HG03342 (cell line): ENCODE measurements at regions not wholly inside any gene's neighbourhood (a gene's known extent, or its start where the extent isn't known, plus 50 kb on each side); places are given as distances from the start of the nearest gene placed in this dataset.

Experiments
- ATAC-seq: cut with Tn5 transposase; IDR thresholded peaks from one replicate; pipeline ENCODE4 v1.9.1; 2021; ENCODE audit warnings: mild to moderate bottlenecking, moderate library complexity; ENCODE audit not compliant: unreplicated experiment

GRCh38 chr17:33473061-33473460, 180.0 kb upstream of the ASIC2 start:
- ATAC-seq: no peak

DNA sequence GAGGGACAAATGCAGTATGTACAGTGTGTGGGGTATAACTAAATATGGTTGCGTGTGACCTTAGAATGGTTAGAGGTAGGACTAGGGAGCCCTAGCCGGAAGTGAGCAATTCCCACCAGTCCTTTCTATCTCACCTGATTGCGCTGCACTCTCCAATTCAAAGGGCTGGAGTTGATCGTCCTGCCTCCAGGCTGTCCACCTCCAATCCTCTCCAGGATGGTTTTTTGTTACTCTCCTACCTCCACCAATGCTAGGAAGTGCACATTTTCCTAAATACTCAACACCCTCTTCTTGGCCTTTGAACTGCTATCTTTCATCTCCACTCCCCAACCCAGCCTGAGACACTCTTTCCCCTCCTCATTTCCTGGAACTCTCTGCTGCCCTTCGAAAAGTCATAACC, 181.7 kb upstream of the ASIC2 start:
- no peak for ATAC-seq

DNA sequence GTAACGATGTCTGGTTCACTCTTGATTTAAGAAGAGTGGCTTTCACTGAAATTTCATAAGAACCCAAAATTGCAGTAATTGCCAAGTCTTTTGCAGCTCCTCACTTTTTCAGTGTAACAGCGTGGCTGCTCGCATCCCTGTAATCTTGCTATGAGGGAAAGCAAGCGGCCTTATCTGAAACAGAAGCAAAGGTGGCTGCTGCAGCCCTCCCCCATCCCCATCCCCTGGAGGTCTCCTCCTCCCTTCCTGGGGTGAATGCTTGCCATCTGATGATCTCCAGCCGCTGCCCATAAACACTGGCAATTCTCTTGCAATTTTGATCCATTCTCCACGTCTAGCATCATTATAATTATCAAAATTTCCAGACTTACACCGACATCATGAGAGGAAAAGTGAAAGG, 182.5 kb upstream of the ASIC2 start:
- ATAC-seq: no peak

DNA sequence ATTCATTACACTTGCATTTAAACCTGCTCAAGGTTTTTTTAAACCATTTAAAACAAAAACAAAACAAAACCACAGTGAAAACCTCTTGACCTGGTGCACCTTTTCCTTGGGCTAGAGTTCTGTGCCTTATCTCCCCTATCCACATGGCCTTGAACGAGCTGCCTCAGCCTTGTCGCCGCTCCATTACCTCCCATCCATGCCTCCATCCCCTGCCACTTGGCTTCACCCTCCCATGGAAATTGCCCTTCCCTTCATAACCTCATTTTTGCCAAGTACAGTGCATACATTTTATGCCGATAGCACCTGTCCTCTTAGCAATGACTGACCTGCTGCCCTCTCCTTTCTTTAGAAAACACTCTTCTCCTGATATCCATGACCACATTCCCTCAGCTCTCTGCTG, 188.6 kb upstream of the ASIC2 start:
- ATAC-seq: no peak

- ATAC-seq: no peak
Observed at GRCh38 chr17:33482636-33483035, 189.5 kb upstream of the ASIC2 start.

GRCh38 chr17:33484559-33484958, 191.5 kb upstream of the ASIC2 start:
- ATAC-seq: no peak

- no peak for ATAC-seq
Observed at GRCh38 chr17:33486135-33486885, 193.2 kb upstream of the ASIC2 start.

DNA sequence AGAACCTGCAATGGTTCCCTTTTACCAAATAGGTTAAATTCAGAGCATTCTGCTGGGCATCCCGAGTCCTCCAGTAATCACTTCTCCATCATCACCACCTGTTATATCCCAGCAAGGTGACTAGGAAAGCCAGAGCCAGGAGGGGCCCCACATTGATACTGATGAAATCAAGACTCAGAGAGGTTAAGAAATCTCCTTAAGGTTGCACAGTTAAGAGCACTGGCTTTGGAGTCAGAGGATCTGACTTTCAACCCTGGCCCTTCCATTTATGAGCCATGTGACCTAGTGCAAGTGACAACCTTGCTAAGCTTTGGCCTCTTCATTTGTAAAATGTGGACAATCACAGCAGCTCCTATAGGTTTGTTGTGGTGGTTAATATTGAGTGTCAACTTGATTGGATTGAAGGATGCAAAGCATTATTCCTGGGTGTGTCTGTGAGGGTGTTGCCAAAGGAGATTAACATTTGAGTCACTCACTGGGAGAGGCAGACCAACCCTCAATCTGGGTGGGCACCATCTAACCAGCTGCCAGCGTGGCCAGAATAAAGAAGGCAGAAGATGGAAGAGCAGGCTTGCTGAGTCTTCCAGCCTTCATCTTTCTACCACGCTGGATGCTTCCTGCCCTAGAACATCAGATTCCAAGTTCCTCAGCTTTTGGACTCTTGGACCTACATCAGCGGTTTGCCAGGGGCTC, 194.2 kb upstream of the ASIC2 start:
- no peak for ATAC-seq

DNA sequence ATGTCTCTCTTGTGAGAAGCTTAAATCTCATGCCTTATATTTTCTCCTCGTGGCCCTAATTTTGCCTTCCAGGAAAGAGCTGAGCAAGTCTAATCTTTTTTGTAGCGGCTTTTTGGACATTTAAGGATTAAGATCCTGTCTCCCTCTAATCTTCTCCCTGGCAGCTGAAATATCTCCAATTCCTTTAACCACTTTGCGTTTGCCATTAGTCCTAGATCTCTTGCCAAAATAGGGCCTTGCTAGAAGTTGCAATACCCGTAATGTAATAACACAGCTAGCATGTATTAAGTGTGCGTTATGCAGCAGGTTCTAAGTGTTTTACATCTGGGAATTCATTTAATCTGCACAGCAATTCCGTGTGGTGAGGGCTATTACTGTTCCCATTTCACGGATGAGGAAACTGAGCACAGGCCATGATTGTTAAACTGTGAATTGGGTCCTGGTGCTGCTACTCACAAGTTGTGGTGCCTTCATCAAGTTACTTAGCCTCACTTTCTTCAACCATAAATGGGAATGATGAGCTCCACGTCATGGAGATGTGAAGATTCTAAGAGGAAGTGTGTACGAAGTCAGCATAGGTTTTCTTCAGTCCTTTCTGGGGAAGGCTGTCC, 198.9 kb upstream of the ASIC2 start:
- no peak for ATAC-seq

GRCh38 chr17:33492731-33493265, 199.7 kb upstream of the ASIC2 start:
- no peak for ATAC-seq

GRCh38 chr17:33493566-33493965, 200.5 kb upstream of the ASIC2 start:
- no peak for ATAC-seq

DNA sequence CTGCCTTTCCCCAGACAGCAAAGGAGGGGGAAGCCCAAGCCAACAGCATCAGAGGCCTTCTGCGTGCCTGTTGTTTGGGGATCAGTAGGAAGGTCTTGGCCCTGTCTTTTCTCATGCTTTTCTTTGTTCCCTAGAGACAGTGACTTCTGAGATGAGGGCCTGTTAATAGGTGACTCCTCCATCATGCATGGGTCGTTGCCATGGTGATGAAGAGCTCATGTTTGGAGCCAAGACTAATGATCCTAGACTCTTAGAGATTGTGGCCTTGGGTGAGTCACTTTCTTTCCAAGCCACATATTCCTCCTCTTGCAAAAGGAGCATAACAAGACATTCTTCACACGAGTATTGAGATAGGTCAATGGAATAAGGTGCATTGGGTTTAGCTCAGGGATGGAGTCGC, 201.1 kb upstream of the ASIC2 start:
- no peak for ATAC-seq

DNA sequence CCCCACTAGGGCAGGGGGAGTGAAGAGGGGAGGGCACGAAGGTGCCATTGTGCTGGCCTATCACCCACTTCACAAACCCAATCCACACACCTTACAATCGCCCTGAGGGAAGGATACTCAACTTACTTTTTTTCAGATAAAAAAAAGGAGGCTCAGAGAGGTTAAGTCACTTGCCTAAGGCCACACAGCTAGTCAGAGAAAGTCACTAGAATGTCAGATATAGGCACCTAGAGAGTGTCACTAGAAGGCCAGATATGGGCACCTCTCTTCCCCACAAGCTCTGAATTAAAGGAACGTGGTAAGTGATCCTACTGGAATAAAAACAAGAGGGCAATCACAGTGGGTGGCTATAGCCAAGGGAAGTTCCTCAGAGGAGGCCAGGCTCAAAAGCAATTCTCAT, 204.5 kb upstream of the ASIC2 start:
- ATAC-seq: no peak

- no peak for ATAC-seq
Observed at GRCh38 chr17:33498069-33498468, 205.0 kb upstream of the ASIC2 start.

DNA sequence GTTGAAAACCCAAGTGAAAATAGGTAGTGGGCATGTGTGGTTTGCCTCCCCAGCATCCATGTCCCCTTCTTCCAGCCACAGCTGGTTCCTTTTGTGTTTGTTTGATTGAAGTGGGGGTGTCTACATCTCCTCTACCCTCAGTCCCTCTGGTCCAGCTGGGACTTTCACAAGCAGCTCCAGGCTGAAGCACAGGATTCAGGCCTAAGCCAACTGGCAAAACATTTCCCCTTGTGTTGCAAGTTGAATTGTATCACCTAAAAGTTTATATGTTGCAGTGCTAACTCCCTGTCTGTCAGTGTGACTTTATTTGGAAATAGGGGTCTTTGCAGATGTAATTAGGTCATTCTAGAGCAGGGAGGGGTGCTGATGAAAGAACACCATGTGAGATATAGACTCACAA, 205.9 kb upstream of the ASIC2 start:
- ATAC-seq: no peak

DNA sequence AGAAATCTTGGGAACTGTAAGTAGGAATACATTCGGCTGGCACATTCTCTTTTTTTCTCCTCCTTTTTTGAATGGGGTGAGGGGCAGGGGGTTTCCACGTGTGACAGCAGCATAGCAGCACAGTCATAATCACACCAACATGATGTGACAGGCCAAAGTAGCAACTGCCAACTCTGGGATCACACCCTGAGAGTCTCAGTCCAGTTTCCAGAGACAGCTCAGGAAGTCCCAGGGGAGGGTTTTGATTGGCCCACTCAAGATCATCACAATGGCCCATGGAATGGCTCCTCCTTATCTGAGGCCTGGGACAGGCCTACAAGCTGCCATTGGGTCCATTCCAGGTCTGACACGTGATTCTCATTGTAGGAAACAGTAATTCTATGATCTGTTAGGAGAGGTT, 207.1 kb upstream of the ASIC2 start:
- ATAC-seq: no peak

- no peak for ATAC-seq
Observed at GRCh38 chr17:33501185-33501584, 208.1 kb upstream of the ASIC2 start.

DNA sequence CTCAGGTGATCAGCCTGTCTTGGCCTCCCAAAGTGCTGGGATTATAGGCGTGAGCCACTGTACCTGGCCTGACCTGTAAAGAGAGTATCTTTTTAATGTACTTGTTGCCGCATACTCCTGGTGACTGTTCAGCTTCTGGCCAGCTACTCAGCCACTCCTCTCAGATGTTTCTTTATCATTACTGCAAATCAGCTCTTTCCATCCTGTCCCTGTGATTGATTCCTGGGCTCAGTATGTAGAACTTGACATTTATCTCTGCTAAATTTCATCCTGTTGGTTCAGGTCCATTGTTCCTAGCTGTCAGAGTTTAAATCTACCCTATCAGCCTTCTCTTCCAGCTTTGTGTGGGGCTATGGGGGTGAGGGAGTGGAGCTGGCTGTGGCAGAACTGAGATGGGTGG, 211.5 kb upstream of the ASIC2 start:
- ATAC-seq: no peak

DNA sequence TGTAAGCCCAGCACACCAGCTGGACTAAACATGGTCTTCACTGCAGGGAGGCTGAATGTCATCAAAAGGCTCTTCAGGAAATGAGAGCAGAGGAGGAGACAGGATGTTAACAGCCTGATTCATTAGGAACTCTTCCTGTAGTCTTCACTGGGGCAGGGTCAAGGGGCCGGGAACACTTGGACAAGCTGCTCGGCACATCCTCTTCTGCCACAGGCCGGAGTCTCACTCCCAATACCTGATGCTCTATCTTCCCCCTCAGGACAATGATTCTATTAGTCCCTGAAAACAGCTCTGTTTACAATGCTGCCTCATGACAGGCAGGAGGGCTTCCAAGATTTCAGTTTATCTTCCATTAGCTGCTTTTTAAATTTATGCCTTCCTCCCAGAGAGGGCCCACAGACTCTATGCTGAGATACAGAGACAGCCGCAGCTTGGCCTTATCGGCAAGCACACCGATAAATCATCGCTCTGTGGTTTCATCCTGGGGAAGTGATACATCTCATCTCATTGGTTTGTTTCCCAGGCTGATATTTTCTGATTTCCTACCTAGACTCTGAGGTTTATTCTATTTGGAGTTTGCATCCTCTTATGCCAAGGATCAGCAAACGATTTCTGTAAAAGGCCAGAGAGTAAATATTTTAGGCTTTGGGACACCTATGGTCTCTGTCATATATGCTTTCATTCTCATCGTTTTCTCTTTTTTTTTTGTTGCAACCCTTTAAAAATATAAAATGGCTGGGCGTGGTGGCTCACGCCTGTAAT, 214.0 kb upstream of the ASIC2 start:
- ATAC-seq: no peak

- ATAC-seq: no peak
Observed at GRCh38 chr17:33508215-33508614, 215.1 kb upstream of the ASIC2 start.

DNA sequence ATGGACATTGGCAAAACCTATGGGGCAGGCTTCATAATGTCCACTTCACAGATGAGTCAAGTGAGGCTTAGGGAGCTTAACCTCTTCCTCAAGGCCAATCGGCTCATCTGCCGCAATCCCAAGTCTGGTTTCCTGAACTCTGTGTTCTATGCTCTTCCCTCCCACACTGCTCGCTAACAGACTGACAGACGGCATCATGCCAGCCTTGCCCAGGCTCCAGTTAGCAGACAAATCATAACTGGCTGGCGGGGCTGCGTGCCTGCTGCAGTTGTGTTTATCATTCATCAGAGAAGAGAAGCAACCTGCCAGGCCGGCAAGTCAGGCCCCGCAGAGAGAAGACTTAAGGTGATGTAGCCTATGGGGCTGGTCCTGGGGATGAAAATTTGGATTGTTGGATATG, 216.2 kb upstream of the ASIC2 start:
- ATAC-seq: no peak
